Right atrium auricular region (tissue), 2 donors: ENCODE measurements at regions not wholly inside any gene's neighbourhood (a gene's known extent, or its start where the extent isn't known, plus 50 kb on each side); places are given as distances from the start of the nearest gene placed in this dataset.
"Not testable (repeated sequence)": the region's sequence is repeated elsewhere in the genome, so short reads cannot be mapped to it uniquely, and the experiment has no call there.

ENCODE experiments used
- DNase-seq: peaks from one replicate; pipeline ENCODE4 v3.0.0-alpha.2; 2019; ENCODE audit warnings: low spot score
- H3K27ac ChIP-seq, 2 donors: fragments of 200-600 bp; sonication (generic); 1 replicate in 1 of 2; 2 replicates in 1 of 2; pipeline ENCODE4 v1.5.1; 2016 to 2019
- H3K27me3 ChIP-seq, 2 donors: fragments of 200-600 bp; sonication (generic); one replicate each; pipeline versions ENCODE4 v1.5.1 to v1.6.0; 2017 to 2019
- H3K36me3 ChIP-seq: fragments of 200-600 bp; sonication (generic); one replicate; pipeline ENCODE4 v1.5.1; 2016
- H3K4me1 ChIP-seq, 2 donors: fragments of 200-600 bp; sonication (generic); one replicate each; pipeline versions ENCODE4 v1.5.1 to v1.6.0; 2017 to 2019
- H3K4me3 ChIP-seq, 2 donors: fragments of 200-600 bp; sonication (generic); 1 replicate in 1 of 2; 2 replicates in 1 of 2; pipeline ENCODE4 v1.5.1; 2017 to 2019; ENCODE audit warnings: mild to moderate bottlenecking in 1 of 2, moderate library complexity in 1 of 2
- H3K9me3 ChIP-seq, 2 donors: fragments of 200-600 bp; sonication (generic); one replicate each; pipeline ENCODE4 v1.5.1; 2019
- TF ChIP-seq, protein P1 (sequence below), 2 donors: fragments of 200-600 bp; sonication (generic); IDR thresholded peaks; one replicate each; pipeline ENCODE4 v1.5.1; 2019; ENCODE audit warnings: antibody characterized with exemption in 2 of 2

- DNase-seq, H3K9me3 ChIP-seq, H3K4me3 ChIP-seq: not testable (repeated sequence)
These were observed 586.3 kb upstream of the DEFB115 start for GRCh38 chr20:30671120-30671519.

DNA sequence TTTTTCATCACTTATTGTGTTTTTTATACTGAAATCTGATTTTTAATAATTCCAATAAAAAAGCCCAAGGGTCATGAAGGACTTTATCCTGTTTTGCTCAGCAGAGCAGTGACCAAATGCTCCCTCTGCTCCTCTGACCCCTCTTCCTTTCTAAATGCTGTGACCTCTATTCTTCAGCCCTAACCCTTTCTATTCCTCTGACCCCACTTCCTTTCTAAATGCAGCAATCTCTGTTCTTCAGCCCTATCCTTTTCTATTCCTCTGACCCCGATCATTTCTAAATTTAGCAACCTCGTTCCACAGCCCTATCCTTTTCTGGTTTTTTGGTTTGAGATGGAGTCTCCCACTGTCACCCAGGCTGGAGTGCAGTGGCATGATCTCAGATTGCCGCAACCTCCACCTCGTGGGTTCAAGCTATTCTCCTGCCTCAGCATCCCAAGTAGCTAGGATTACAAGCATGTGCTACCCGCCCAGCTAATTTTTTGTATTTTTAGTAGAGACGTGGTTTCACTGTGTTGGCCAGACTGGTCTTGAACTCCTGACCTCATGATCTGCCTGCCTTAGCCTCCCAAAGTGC lies 581.4 kb upstream of the DEFB115 start:
- H3K4me3 ChIP-seq, H3K27ac ChIP-seq, DNase-seq, H3K4me1 ChIP-seq, H3K9me3 ChIP-seq, H3K36me3 ChIP-seq, H3K27me3 ChIP-seq: not testable (repeated sequence)

More at GRCh38 chr20:30671120-30671519, 586.3 kb upstream of the DEFB115 start:
- H3K4me1 ChIP-seq, H3K27ac ChIP-seq, H3K27me3 ChIP-seq, H3K36me3 ChIP-seq: not testable (repeated sequence)

GRCh38 chr20:30682236-30682635 lies 575.2 kb upstream of the DEFB115 start:
- not testable (repeated sequence) for H3K9me3 ChIP-seq, H3K27ac ChIP-seq, H3K4me1 ChIP-seq, H3K27me3 ChIP-seq, H3K4me3 ChIP-seq, DNase-seq, H3K36me3 ChIP-seq

- H3K27ac ChIP-seq, DNase-seq, H3K4me1 ChIP-seq: not testable (repeated sequence)
These were observed 544.6 kb upstream of the DEFB115 start for GRCh38 chr20:30712861-30713260.

DNA sequence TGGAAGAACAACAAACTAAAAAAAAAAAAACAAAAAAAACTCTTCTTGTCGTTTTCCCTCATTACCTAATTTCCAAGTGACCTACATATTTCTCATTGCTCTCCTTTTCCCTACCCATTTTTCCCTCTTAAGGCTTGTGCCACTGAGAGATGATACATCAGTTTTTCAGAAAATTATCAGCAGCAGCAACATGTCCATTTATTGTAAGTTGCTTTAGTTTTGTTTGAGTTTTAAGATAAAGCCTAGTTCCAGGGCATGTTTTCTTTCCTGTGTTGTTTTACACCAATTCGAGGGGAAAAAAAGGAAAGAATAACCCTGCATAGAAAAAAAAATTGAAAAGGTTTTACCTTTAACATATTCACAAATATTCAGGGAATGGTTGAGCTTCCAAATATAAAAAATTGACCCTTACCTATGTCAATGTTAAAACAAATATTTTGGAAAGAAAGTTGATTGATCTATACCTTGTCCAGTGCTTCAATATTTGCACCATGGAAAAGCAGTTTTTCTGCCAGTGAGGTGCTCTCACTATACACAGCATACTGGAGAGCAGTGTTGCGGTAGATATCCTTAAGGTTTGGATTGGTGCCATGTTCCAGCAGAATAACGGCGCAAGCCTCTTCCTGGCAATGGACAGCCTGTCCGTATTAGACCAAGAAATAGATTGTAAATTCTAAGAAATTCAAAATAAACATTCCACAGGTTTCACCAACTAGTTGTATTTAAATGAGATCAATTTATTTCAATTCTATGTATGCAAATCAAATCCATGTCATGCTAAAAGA lies 537.9 kb upstream of the DEFB115 start:
- H3K27me3 ChIP-seq, DNase-seq, H3K9me3 ChIP-seq, H3K36me3 ChIP-seq, H3K27ac ChIP-seq, H3K4me3 ChIP-seq, H3K4me1 ChIP-seq: not testable (repeated sequence)

More at GRCh38 chr20:30712861-30713260, 544.6 kb upstream of the DEFB115 start:
- H3K9me3 ChIP-seq, H3K27me3 ChIP-seq, H3K4me3 ChIP-seq, H3K36me3 ChIP-seq: not testable (repeated sequence)

GRCh38 chr20:30723511-30723910 lies 534.0 kb upstream of the DEFB115 start:
- H3K4me1 ChIP-seq, H3K27ac ChIP-seq, DNase-seq, H3K9me3 ChIP-seq, H3K36me3 ChIP-seq, H3K27me3 ChIP-seq: not testable (repeated sequence)
- H3K4me3 ChIP-seq, result peak overlapping the region in 1 of 2 donors; percentile 26

DNA sequence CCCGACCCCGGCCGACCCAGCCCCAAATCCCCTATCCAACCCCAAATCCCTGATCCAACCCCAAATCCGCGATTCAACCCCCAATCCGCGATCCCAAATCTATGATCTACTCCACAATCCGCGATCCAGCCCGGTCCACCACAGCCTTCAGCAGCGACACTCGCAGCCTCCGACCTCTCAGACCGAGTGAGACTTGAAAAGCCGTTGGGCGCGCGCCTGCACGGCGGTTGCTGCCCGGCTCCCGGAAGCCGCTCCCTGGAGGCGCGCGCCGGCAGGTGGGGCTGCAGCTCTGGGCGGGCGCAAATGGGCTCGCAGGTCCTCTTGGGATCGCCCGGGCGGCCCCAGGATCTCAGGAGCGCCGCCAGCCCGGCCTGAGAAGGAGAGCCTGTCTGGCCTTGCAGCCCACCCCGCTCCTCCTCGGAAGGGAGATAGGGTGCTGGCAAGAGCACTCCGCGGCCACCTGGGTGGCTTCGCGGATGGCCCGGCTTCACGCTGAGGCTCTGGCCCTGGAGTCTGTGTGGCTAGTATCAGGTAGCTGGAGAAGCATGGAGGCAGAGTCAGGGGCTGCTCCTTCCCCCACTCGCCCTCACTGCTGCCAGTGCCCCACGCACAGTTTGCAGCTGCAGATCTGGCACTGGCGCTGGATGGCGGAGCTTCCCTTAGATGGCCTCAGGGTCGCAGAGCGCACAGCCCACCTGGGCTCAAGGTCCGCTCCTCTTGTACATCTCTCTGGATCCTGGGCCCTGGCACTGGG lies 533.4 kb upstream of the DEFB115 start:
- peak overlapping the region in 1 of 2 donors; percentile 26 for H3K4me3 ChIP-seq
- DNase-seq, H3K27ac ChIP-seq: not testable (repeated sequence)

DNA sequence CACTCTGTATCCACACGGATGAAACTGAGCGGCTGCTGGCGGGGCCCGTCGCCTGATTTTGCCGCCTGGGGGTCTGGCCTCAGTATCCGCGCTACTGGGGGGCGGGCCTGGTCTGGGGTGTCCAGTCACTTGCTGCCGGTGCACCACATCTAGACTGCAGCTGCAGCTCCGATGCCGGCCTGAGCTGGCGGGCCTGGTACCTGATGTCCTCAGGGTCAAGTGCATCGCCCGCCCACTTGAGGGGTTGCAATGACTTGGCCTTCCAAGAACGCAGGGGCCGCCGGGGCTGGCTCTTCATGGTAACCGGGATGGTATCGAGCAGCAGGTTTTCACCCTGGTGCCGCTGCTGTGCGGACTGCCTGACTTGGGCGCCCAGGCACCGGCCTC lies 532.8 kb upstream of the DEFB115 start:
- H3K9me3 ChIP-seq, DNase-seq, H3K27me3 ChIP-seq, H3K27ac ChIP-seq, H3K36me3 ChIP-seq, H3K4me3 ChIP-seq, H3K4me1 ChIP-seq: not testable (repeated sequence)

More for the DNA sequence above, 533.4 kb upstream of the DEFB115 start:
- H3K4me1 ChIP-seq, H3K27me3 ChIP-seq, H3K9me3 ChIP-seq, H3K36me3 ChIP-seq: not testable (repeated sequence)
- TF ChIP-seq, protein P1, sequence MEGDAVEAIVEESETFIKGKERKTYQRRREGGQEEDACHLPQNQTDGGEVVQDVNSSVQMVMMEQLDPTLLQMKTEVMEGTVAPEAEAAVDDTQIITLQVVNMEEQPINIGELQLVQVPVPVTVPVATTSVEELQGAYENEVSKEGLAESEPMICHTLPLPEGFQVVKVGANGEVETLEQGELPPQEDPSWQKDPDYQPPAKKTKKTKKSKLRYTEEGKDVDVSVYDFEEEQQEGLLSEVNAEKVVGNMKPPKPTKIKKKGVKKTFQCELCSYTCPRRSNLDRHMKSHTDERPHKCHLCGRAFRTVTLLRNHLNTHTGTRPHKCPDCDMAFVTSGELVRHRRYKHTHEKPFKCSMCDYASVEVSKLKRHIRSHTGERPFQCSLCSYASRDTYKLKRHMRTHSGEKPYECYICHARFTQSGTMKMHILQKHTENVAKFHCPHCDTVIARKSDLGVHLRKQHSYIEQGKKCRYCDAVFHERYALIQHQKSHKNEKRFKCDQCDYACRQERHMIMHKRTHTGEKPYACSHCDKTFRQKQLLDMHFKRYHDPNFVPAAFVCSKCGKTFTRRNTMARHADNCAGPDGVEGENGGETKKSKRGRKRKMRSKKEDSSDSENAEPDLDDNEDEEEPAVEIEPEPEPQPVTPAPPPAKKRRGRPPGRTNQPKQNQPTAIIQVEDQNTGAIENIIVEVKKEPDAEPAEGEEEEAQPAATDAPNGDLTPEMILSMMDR (IDR thresholded peaks at IDR 0.05), result peak in 1 of 2 donors; percentile 19

DNA sequence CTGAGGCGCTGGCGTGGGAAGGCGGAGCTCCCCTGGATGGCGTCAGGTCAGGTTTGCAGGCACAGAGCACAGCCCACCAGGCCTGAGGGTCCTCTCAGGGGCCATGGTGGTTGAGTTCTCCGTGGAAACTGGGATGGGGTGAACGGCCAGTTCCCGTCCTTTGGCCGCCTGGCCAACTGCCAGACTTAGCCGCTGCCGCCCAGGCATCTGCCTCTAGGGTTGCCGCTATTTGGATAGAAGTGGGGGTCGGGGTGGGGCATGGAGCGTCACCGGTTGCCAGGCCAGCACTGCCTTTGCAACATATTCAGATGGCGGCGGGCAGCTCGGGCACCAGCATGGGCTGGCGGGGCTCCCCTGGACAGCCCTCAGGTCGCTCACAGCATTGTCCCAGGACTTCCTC lies 532.3 kb upstream of the DEFB115 start:
- H3K36me3 ChIP-seq, H3K9me3 ChIP-seq, H3K4me1 ChIP-seq, DNase-seq, H3K27me3 ChIP-seq, H3K4me3 ChIP-seq, H3K27ac ChIP-seq: not testable (repeated sequence)

DNA sequence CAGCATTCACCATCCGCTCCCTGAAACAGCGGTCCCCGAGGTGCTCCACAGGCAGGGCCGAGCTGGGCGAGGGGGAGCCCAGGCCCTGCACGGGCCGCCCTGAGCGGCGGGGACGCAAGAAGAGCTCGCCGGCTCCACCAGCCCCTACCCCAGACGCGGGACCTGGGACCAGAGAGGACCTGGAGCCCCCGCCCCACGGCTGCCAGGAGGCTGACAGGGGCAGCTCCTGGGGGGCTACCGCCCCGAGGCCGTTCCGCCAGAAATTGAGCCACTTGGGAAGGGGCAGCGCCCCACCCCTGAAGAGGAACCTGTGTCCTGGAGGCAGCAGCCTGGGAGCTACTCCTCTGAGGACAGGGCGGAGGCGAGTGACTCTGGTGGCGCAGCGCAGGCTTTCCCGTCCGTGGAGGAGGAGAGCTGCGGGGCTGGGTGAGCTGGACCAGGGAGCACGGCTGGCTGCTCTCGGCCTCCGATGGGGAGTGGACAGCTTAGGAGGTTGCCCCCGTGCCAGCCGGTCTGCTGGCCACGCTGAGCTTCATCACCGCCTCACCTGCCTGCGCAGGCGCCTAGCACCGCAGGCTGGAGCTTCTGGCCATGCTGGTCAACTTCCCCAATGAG lies 529.1 kb upstream of the DEFB115 start:
- not testable (repeated sequence) for H3K4me1 ChIP-seq, H3K9me3 ChIP-seq, H3K36me3 ChIP-seq, H3K27me3 ChIP-seq, H3K4me3 ChIP-seq, H3K27ac ChIP-seq, DNase-seq
